ENCODE measurements at regions not wholly inside any gene's neighbourhood (a gene's known extent, or its start where the extent isn't known, plus 50 kb on each side); places are given as distances from the start of the nearest gene placed in this dataset.

DNA sequence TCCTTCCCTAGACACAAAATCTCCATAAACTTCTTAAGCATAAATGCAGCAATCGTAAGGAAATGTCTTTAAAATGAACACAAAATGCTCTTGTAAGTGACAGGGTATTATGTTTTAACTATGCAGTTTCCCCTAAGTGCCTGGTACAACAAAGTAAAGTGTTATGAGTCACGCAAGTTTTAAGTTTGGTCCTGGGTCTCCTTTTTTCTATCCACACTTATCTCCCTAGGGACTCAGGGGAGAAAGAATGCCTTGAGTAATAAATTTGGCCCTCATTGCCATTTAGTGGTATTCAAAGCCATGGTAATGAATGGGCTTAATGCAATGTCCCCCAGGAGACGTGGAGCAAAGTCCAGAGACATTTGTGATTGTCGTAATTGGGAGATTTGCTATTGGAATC is 149.1 kb downstream of the MAGEB17 start:
- dilution Hi-C loops (cut with MboI; ENCODE audit: extremely low pct_ligation_motif_present, low sequenced_read_pairs), result no loop called here
- TF ChIP-seq, protein P1, sequence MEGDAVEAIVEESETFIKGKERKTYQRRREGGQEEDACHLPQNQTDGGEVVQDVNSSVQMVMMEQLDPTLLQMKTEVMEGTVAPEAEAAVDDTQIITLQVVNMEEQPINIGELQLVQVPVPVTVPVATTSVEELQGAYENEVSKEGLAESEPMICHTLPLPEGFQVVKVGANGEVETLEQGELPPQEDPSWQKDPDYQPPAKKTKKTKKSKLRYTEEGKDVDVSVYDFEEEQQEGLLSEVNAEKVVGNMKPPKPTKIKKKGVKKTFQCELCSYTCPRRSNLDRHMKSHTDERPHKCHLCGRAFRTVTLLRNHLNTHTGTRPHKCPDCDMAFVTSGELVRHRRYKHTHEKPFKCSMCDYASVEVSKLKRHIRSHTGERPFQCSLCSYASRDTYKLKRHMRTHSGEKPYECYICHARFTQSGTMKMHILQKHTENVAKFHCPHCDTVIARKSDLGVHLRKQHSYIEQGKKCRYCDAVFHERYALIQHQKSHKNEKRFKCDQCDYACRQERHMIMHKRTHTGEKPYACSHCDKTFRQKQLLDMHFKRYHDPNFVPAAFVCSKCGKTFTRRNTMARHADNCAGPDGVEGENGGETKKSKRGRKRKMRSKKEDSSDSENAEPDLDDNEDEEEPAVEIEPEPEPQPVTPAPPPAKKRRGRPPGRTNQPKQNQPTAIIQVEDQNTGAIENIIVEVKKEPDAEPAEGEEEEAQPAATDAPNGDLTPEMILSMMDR (optimal IDR thresholded peaks at IDR 0.05 in 1 of 3, IDR thresholded peaks at IDR 0.05 in 1 of 3, conservative IDR thresholded peaks at IDR 0.05 in 1 of 3; ENCODE audit: extremely low read depth in 1 of 3, insufficient read depth in 2 of 3, low read length in 3 of 3), result no peak
- no peak for TF ChIP-seq EZH2 (IDR thresholded peaks at IDR 0.05; ENCODE audit: low read length)
- Histone ChIP-seq H3K9me3 (ENCODE audit: control insufficient read depth, low read depth, low read length) (no peaks in the 10 kb centered on the region), H3K4me2 (ENCODE audit: control insufficient read depth, extremely low read depth, insufficient read depth, low read depth, low read length) (no peak overlapping the region), H2AFZ (ENCODE audit: control insufficient read depth, low read length) (no peak overlapping the region), H3K27ac (ENCODE audit: control insufficient read depth, insufficient read depth, low read length) (no peak overlapping the region), H3K27me3 (ENCODE audit: control insufficient read depth, extremely low read depth, insufficient read depth, low read length) (peaks cover 5% of the 10 kb centered on the region), H3K79me2 (ENCODE audit: control insufficient read depth, insufficient read depth, low read length) (no peaks in the 10 kb centered on the region), H3K4me3 (ENCODE audit: control insufficient read depth in 2 of 3, extremely low read depth in 1 of 3, insufficient read depth in 2 of 3, low read depth in 1 of 3, low read length in 3 of 3) (no peak overlapping the region), H3K9me1 (ENCODE audit: control insufficient read depth, extremely low read depth, insufficient read depth, low read length) (no peaks in the 10 kb centered on the region), H3K4me1 (ENCODE audit: control insufficient read depth, extremely low read depth, insufficient read depth, low read length) (no peaks in the 10 kb centered on the region), H3K36me3 (ENCODE audit: control insufficient read depth in 2 of 2, extremely low read depth in 1 of 2, insufficient read depth in 2 of 2, low read length in 2 of 2) (no peaks in the 10 kb centered on the region), H4K20me1 (ENCODE audit: control insufficient read depth, extremely low read depth, insufficient read depth, low read length) (no peaks in the 10 kb centered on the region), H3K9ac (ENCODE audit: control insufficient read depth, extremely low read depth, insufficient read depth, low read length) (no peak overlapping the region)
- DNase-seq (ENCODE audit: low read depth, low spot score) (no peak), FAIRE-seq (no peak)

GRCh38 chrX:16319929-16320328 is 152.6 kb downstream of the MAGEB17 start:
- H3K36me3 ChIP-seq (ENCODE audit: control insufficient read depth in 2 of 2, extremely low read depth in 1 of 2, insufficient read depth in 2 of 2, low read length in 2 of 2), result no peaks in the 10 kb centered on the region
- DNase-seq (ENCODE audit: low read depth, low spot score) (no peak), FAIRE-seq (no peak)
- TF ChIP-seq, protein P1 (optimal IDR thresholded peaks at IDR 0.05 in 1 of 3, IDR thresholded peaks at IDR 0.05 in 1 of 3, conservative IDR thresholded peaks at IDR 0.05 in 1 of 3; ENCODE audit: extremely low read depth in 1 of 3, insufficient read depth in 2 of 3, low read length in 3 of 3), result no peak
- no peak for TF ChIP-seq EZH2 (IDR thresholded peaks at IDR 0.05; ENCODE audit: low read length)
- no peaks in the 10 kb centered on the region for H3K79me2 ChIP-seq (ENCODE audit: control insufficient read depth, insufficient read depth, low read length)
- dilution Hi-C loops (cut with MboI; ENCODE audit: extremely low pct_ligation_motif_present, low sequenced_read_pairs), result no loop called here
- H3K9ac ChIP-seq (ENCODE audit: control insufficient read depth, extremely low read depth, insufficient read depth, low read length), result no peak overlapping the region
- H3K4me2 ChIP-seq (ENCODE audit: control insufficient read depth, extremely low read depth, insufficient read depth, low read depth, low read length), result no peak overlapping the region
- no peaks in the 10 kb centered on the region for H3K9me1 ChIP-seq (ENCODE audit: control insufficient read depth, extremely low read depth, insufficient read depth, low read length)
- H3K27ac ChIP-seq (ENCODE audit: control insufficient read depth, insufficient read depth, low read length), result no peak overlapping the region
- no peaks in the 10 kb centered on the region for H4K20me1 ChIP-seq (ENCODE audit: control insufficient read depth, extremely low read depth, insufficient read depth, low read length)
- no peaks in the 10 kb centered on the region for H3K9me3 ChIP-seq (ENCODE audit: control insufficient read depth, low read depth, low read length)
- no peak overlapping the region for H2AFZ ChIP-seq (ENCODE audit: control insufficient read depth, low read length)
- no peak overlapping the region for H3K4me3 ChIP-seq (ENCODE audit: control insufficient read depth in 2 of 3, extremely low read depth in 1 of 3, insufficient read depth in 2 of 3, low read depth in 1 of 3, low read length in 3 of 3)
- no peaks in the 10 kb centered on the region for H3K4me1 ChIP-seq (ENCODE audit: control insufficient read depth, extremely low read depth, insufficient read depth, low read length)
- H3K27me3 ChIP-seq (ENCODE audit: control insufficient read depth, extremely low read depth, insufficient read depth, low read length), result no peaks in the 10 kb centered on the region

Data from keratinocyte (primary cell).